B cell (primary cell): ENCODE measurements at regions not wholly inside any gene's neighbourhood (a gene's known extent, or its start where the extent isn't known, plus 50 kb on each side); places are given as distances from the start of the nearest gene placed in this dataset.
"Not testable (repeated sequence)": the region's sequence is repeated elsewhere in the genome, so short reads cannot be mapped to it uniquely, and the experiment has no call there.

Source experiments
- ATAC-seq: fragments of 200-7000 bp; cut with Tn5 transposase; one replicate; pipeline ENCODE4 v1.10.0; 2021; ENCODE audit warnings: low read depth, mild to moderate bottlenecking, moderate number of reproducible peaks, moderate library complexity
- CTCF ChIA-PET: fragments of 350-600 bp; sonication (Branson Sonifier 250); formaldehyde crosslinking; loops from one replicate; lab custom pipeline; 2021; ENCODE audit warnings: antibody characterized with exemption, inconsistent platforms; lab: Charles Lee
- POLR2A ChIA-PET: fragments of 350-600 bp; sonication (Branson Sonifier 250); formaldehyde crosslinking; loops from one replicate; lab custom pipeline; 2021; ENCODE audit warnings: antibody characterized with exemption; lab: Charles Lee
- DNase-seq: peaks from one replicate; pipeline ENCODE4 v3.0.0; 2013
- H2AFZ ChIP-seq: 2 replicates; pipeline ENCODE4 v1.6.1; 2012; ENCODE audit warnings: mild to moderate bottlenecking, low read depth, low read length; ENCODE audit not compliant: insufficient read depth, poor library complexity, severe bottlenecking
- H3K27ac ChIP-seq, 2 donors: 1 replicate in 1 of 2; 2 replicates in 1 of 2; pipeline ENCODE4 v1.5.1; 2012 to 2013; ENCODE audit warnings: low read length in 2 of 2, mild to moderate bottlenecking in 2 of 2, moderate library complexity in 1 of 2
- H3K27me3 ChIP-seq, 4 experiments: fragments of 200-600 bp in 1 of 4; sonication (generic) in 1 of 4; replicated peaks in 1 of 4; 1 replicate in 2 of 4; 2 replicates in 2 of 4; pipeline versions ENCODE4 v1.6.1 to v1.7.0; 2013 to 2016; ENCODE audit warnings: low read length in 3 of 4, mild to moderate bottlenecking in 2 of 4, mixed read lengths in 1 of 4, moderate library complexity in 1 of 4; ENCODE audit not compliant: insufficient read depth in 4 of 4, control insufficient read depth in 3 of 4; ENCODE audit errors: control extremely low read depth in 1 of 4
- H3K36me3 ChIP-seq, 2 experiments: replicated peaks in 1 of 2; 1 replicate in 1 of 2; 2 replicates in 1 of 2; pipeline versions ENCODE4 v1.6.1 to v1.7.1; 2013; ENCODE audit warnings: low read length in 1 of 2; ENCODE audit not compliant: insufficient read depth in 2 of 2, control insufficient read depth in 1 of 2; ENCODE audit errors: control extremely low read depth in 1 of 2, extremely low read depth in 1 of 2
- H3K4me1 ChIP-seq, 2 donors: fragments of 200-600 bp in 1 of 2; sonication (generic) in 1 of 2; 1 replicate in 1 of 2; 2 replicates in 1 of 2; pipeline versions ENCODE4 v1.5.1 to v1.6.1; 2013 to 2017; ENCODE audit warnings: low read length in 2 of 2; ENCODE audit not compliant: control insufficient read depth in 2 of 2, insufficient read depth in 2 of 2
- H3K4me2 ChIP-seq: replicated peaks from 2 replicates; pipeline ENCODE3; 2012; ENCODE audit warnings: mild to moderate bottlenecking, low read depth, low read length; ENCODE audit not compliant: poor library complexity, severe bottlenecking
- H3K4me3 ChIP-seq, 5 experiments: fragments of 200-600 bp in 1 of 5; sonication (generic) in 1 of 5; 1 replicate in 3 of 5; 2 replicates in 2 of 5; pipeline versions ENCODE4 v1.5.1 to v1.7.0; 2011 to 2016; ENCODE audit warnings: low read length in 4 of 5, mild to moderate bottlenecking in 4 of 5, low read depth in 2 of 5, control low read depth in 1 of 5, moderate library complexity in 1 of 5; ENCODE audit not compliant: insufficient read depth in 1 of 5; ENCODE audit errors: control extremely low read depth in 1 of 5, extremely low read depth in 1 of 5
- H3K79me2 ChIP-seq: fragments of 200-600 bp; sonication (generic); one replicate; pipeline ENCODE4 v1.6.0; 2016; ENCODE audit warnings: low read length; ENCODE audit not compliant: control insufficient read depth, insufficient read depth
- H3K9ac ChIP-seq: fragments of 200-600 bp; sonication (generic); 2 replicates; pipeline ENCODE4 v1.6.1; 2017; ENCODE audit warnings: mild to moderate bottlenecking, low read length, moderate library complexity
- H3K9me3 ChIP-seq, 3 donors: one replicate each; pipeline versions ENCODE4 v1.6.1 to v1.7.1; 2013; ENCODE audit warnings: low read length in 2 of 3; ENCODE audit not compliant: control insufficient read depth in 2 of 3, insufficient read depth in 1 of 3; ENCODE audit errors: control extremely low read depth in 1 of 3
- H4K20me1 ChIP-seq: 2 replicates; pipeline ENCODE4 v1.6.0; 2012; ENCODE audit warnings: mild to moderate bottlenecking, low read length; ENCODE audit not compliant: insufficient read depth, control insufficient read depth, poor library complexity, severe bottlenecking
- H3K27ac Mint-ChIP-seq: one replicate; pipeline ENCODE4 v1.8.0; 2021; ENCODE audit warnings: mixed read lengths
- H3K27me3 Mint-ChIP-seq: one replicate; pipeline ENCODE4 v1.8.0; 2021; ENCODE audit warnings: mixed read lengths
- H3K4me1 Mint-ChIP-seq: one replicate; pipeline ENCODE4 v1.8.0; 2021; ENCODE audit warnings: mixed read lengths
- H3K4me3 Mint-ChIP-seq: one replicate; pipeline ENCODE4 v1.8.0; 2021; ENCODE audit warnings: mixed read lengths
- H3K9me3 Mint-ChIP-seq: one replicate; pipeline ENCODE4 v1.8.0; 2022; ENCODE audit warnings: mixed read lengths; ENCODE audit not compliant: insufficient read depth
- EZH2 ChIP-seq: IDR thresholded peaks from 2 replicates; pipeline ENCODE4 v1.6.1; 2012; ENCODE audit warnings: borderline replicate concordance, low read depth, mild to moderate bottlenecking, moderate library complexity, low read length; ENCODE audit not compliant: insufficient read depth, poor library complexity, severe bottlenecking
- WGBS: methylation state at CpG from one replicate; pipeline ENCODE4 v1.1.5; 2013; ENCODE audit warnings: missing lambda C conversion rate; ENCODE audit not compliant: insufficient coverage; 5-methylcytosine and 5-hydroxymethylcytosine counted together
- intact Hi-C: fragments of 100-400 bp; cut with micrococcal nuclease; formaldehyde crosslinking; loops from one replicate; pipeline ENCODE4 v1.10.0; 2022
- TF ChIP-seq, protein P1 (sequence below): fragments of 200-600 bp; IDR thresholded peaks from one replicate; pipeline ENCODE4 v1.8.0; 2022; ENCODE audit warnings: antibody characterized with exemption, mild to moderate bottlenecking

DNA sequence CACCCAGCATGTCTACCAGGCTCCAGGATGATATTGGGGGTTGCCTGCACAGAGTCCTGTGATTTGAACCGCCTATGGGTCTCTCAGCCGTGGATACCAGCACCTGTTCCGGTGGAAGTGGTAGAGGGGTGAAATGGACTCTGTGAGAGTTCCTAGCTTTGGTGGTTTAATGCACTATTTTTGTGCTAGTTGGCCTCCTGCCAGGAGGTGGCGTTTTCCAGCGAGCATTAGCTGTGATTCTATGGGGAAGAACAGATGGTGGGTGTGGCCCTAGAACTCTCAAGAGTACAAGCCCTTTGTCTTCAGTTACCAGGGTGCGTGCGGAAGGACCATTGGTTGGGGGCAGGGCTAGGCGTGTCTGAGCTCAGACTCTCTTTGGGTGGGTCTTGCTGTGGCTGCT, 316.9 kb upstream of the AMOT start:
- TF ChIP-seq, protein P1, sequence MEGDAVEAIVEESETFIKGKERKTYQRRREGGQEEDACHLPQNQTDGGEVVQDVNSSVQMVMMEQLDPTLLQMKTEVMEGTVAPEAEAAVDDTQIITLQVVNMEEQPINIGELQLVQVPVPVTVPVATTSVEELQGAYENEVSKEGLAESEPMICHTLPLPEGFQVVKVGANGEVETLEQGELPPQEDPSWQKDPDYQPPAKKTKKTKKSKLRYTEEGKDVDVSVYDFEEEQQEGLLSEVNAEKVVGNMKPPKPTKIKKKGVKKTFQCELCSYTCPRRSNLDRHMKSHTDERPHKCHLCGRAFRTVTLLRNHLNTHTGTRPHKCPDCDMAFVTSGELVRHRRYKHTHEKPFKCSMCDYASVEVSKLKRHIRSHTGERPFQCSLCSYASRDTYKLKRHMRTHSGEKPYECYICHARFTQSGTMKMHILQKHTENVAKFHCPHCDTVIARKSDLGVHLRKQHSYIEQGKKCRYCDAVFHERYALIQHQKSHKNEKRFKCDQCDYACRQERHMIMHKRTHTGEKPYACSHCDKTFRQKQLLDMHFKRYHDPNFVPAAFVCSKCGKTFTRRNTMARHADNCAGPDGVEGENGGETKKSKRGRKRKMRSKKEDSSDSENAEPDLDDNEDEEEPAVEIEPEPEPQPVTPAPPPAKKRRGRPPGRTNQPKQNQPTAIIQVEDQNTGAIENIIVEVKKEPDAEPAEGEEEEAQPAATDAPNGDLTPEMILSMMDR, result no peak
- TF ChIP-seq EZH2, result no peak
- Histone ChIP-seq H3K4me3 (no peak overlapping the region), H2AFZ (no peak overlapping the region), H3K27me3 (no peaks in the 10 kb centered on the region), H3K4me2 (no peak overlapping the region), H3K79me2 (no peaks in the 10 kb centered on the region), H4K20me1 (no peaks in the 10 kb centered on the region), H3K9me3 (peaks cover 0 to 6% (median 0%) of the 10 kb centered on the region in 3 donors), H3K9ac (no peak overlapping the region), H3K4me1 (no peaks in the 10 kb centered on the region), H3K27ac (no peak overlapping the region), H3K36me3 (no peaks in the 10 kb centered on the region)
- Mint-ChIP-seq H3K4me1 (no peaks in the 10 kb centered on the region), H3K9me3 (no peaks in the 10 kb centered on the region), H3K4me3 (no peak overlapping the region), H3K27ac (no peak overlapping the region), H3K27me3 (no peaks in the 10 kb centered on the region)
- ChIA-PET POLR2A (interaction anchor here (0.7 kb wide), 1 partner anchor 1123 kb away, joined by 3 read pairs; no protein-coding TSS in a partner anchor), CTCF (no interaction called here)
- WGBS, result 100% methylated on average over 1 of the region's 8 CpGs
- no peak for DNase-seq
- no peak for ATAC-seq
- intact Hi-C loops, result no loop called here

DNA sequence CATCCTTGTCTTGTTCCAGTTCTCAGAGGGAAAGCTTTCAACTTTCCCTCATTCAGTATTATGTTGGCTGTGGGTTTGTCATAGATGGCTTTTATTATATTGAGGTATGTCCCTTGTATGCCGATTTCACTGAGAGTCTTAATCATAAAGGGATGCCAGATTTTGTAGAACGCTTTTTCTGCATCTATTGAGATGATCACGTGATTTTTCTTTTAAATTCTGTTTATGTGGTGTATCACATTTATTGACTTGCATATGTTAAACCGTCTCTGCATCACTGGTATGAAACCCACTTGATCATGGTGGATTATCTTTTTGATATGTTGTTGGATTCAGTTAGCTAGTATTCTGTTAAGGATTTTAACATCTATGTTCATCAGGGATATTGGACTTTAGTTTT, 313.7 kb upstream of the AMOT start:
- H3K4me3 ChIP-seq, POLR2A ChIA-PET, H4K20me1 ChIP-seq, H3K4me2 ChIP-seq, H3K4me1 ChIP-seq, H3K9me3 ChIP-seq, H3K36me3 ChIP-seq, H3K9me3 Mint-ChIP-seq, H2AFZ ChIP-seq, H3K27ac ChIP-seq, H3K4me3 Mint-ChIP-seq, H3K9ac ChIP-seq, CTCF ChIA-PET, H3K4me1 Mint-ChIP-seq, ATAC-seq, DNase-seq, intact Hi-C loops, H3K27me3 ChIP-seq, H3K79me2 ChIP-seq, H3K27me3 Mint-ChIP-seq, H3K27ac Mint-ChIP-seq: not testable (repeated sequence)
- 100% methylated on average over 2 of the region's 4 CpGs for WGBS
